Keratinocyte (primary cell): ENCODE measurements at regions not wholly inside any gene's neighbourhood (a gene's known extent, or its start where the extent isn't known, plus 50 kb on each side); places are given as distances from the start of the nearest gene placed in this dataset.

Source experiments
- DNase-seq: peaks from one replicate; pipeline ENCODE4 v3.0.0-alpha.2; 2011; ENCODE audit warnings: low read depth, missing footprints, low spot score
- FAIRE-seq: peaks from 2 replicates; lab custom pipeline; 2011; peaks lifted over from hg19 to GRCh38; lab: Jason Lieb, UNC
- H2AFZ ChIP-seq: 2 replicates; pipeline ENCODE4 v1.6.0; 2012; ENCODE audit warnings: low read length, control low read depth, inconsistent platforms; ENCODE audit not compliant: control insufficient read depth
- H3K27ac ChIP-seq: 2 replicates; pipeline ENCODE4 v1.5.1; 2011; ENCODE audit warnings: low read length; ENCODE audit not compliant: control insufficient read depth, insufficient read depth
- H3K27me3 ChIP-seq: 3 replicates; pipeline ENCODE4 v1.6.0; 2011; ENCODE audit warnings: low read length; ENCODE audit not compliant: control insufficient read depth, insufficient read depth; ENCODE audit errors: extremely low read depth
- H3K36me3 ChIP-seq, 2 experiments: 2 replicates in 1 of 2; 3 replicates in 1 of 2; pipeline ENCODE4 v1.5.1; 2011; ENCODE audit warnings: low read length in 2 of 2, mild to moderate bottlenecking in 1 of 2; ENCODE audit not compliant: control insufficient read depth in 2 of 2, insufficient read depth in 2 of 2; ENCODE audit errors: extremely low read depth in 1 of 2
- H3K4me1 ChIP-seq: 3 replicates; pipeline ENCODE4 v1.5.1; 2011; ENCODE audit warnings: low read length; ENCODE audit not compliant: control insufficient read depth, insufficient read depth; ENCODE audit errors: extremely low read depth
- H3K4me2 ChIP-seq: 3 replicates; pipeline ENCODE4 v1.6.0; 2011; ENCODE audit warnings: low read depth, low read length; ENCODE audit not compliant: control insufficient read depth, insufficient read depth; ENCODE audit errors: extremely low read depth
- H3K4me3 ChIP-seq, 3 experiments: fragments of 200-600 bp in 1 of 3; sonication (generic) in 1 of 3; 2 replicates in 2 of 3; 3 replicates in 1 of 3; pipeline ENCODE4 v1.5.1; 2011 to 2016; ENCODE audit warnings: low read length in 3 of 3, mild to moderate bottlenecking in 3 of 3, control low read depth in 2 of 3, inconsistent platforms in 1 of 3, low read depth in 1 of 3, mixed read lengths in 1 of 3, mixed run types in 1 of 3, moderate library complexity in 1 of 3; ENCODE audit not compliant: control insufficient read depth in 2 of 3, insufficient read depth in 2 of 3; ENCODE audit errors: extremely low read depth in 1 of 3
- H3K79me2 ChIP-seq: 2 replicates; pipeline ENCODE4 v1.6.0; 2012; ENCODE audit warnings: low read length; ENCODE audit not compliant: control insufficient read depth, insufficient read depth
- H3K9ac ChIP-seq: 3 replicates; pipeline ENCODE4 v1.6.0; 2011; ENCODE audit warnings: low read length; ENCODE audit not compliant: control insufficient read depth, insufficient read depth; ENCODE audit errors: extremely low read depth
- H3K9me1 ChIP-seq: 3 replicates; pipeline ENCODE4 v1.6.0; 2011; ENCODE audit warnings: low read length; ENCODE audit not compliant: control insufficient read depth, insufficient read depth; ENCODE audit errors: extremely low read depth
- H3K9me3 ChIP-seq: 2 replicates; pipeline ENCODE4 v1.5.1; 2012; ENCODE audit warnings: low read depth, low read length; ENCODE audit not compliant: control insufficient read depth
- H4K20me1 ChIP-seq: 3 replicates; pipeline ENCODE4 v1.6.0; 2011; ENCODE audit warnings: low read length; ENCODE audit not compliant: control insufficient read depth, insufficient read depth; ENCODE audit errors: extremely low read depth
- EZH2 ChIP-seq: IDR thresholded peaks from one replicate; pipeline ENCODE4 v1.6.1; 2012; ENCODE audit warnings: inconsistent platforms, mild to moderate bottlenecking, low read length, moderate library complexity
- dilution Hi-C: fragments of 300-500 bp; cut with MboI; formaldehyde crosslinking; loops from one replicate; pipeline ENCODE4 v1.7.0; 2020; ENCODE audit warnings: low sequenced_read_pairs; ENCODE audit not compliant: extremely low pct_ligation_motif_present
- TF ChIP-seq, protein P1 (sequence below), 3 experiments: IDR thresholded peaks in 1 of 3; conservative IDR thresholded peaks in 1 of 3; optimal IDR thresholded peaks in 1 of 3; 2 replicates in 2 of 3; 3 replicates in 1 of 3; pipeline versions ENCODE3 to v1.5.1; 2011; ENCODE audit warnings: low read length in 3 of 3, mild to moderate bottlenecking in 3 of 3, moderate library complexity in 2 of 3, control low read depth in 1 of 3, inconsistent platforms in 1 of 3; ENCODE audit not compliant: insufficient read depth in 2 of 3; ENCODE audit errors: extremely low read depth in 1 of 3

- Histone ChIP-seq H3K4me1 (no peaks in the 10 kb centered on the region), H3K9me1 (no peaks in the 10 kb centered on the region), H2AFZ (no peak overlapping the region), H3K4me2 (no peak overlapping the region), H3K79me2 (no peaks in the 10 kb centered on the region), H3K9ac (no peak overlapping the region), H3K9me3 (no peaks in the 10 kb centered on the region), H3K27me3 (no peaks in the 10 kb centered on the region), H3K27ac (no peak overlapping the region), H4K20me1 (no peaks in the 10 kb centered on the region), H3K36me3 (no peaks in the 10 kb centered on the region), H3K4me3 (no peak overlapping the region)
- no peak for FAIRE-seq
- DNase-seq, result no peak
- TF ChIP-seq EZH2, result no peak
- TF ChIP-seq, protein P1, sequence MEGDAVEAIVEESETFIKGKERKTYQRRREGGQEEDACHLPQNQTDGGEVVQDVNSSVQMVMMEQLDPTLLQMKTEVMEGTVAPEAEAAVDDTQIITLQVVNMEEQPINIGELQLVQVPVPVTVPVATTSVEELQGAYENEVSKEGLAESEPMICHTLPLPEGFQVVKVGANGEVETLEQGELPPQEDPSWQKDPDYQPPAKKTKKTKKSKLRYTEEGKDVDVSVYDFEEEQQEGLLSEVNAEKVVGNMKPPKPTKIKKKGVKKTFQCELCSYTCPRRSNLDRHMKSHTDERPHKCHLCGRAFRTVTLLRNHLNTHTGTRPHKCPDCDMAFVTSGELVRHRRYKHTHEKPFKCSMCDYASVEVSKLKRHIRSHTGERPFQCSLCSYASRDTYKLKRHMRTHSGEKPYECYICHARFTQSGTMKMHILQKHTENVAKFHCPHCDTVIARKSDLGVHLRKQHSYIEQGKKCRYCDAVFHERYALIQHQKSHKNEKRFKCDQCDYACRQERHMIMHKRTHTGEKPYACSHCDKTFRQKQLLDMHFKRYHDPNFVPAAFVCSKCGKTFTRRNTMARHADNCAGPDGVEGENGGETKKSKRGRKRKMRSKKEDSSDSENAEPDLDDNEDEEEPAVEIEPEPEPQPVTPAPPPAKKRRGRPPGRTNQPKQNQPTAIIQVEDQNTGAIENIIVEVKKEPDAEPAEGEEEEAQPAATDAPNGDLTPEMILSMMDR (optimal IDR thresholded peaks at IDR 0.05 in 1 of 3, IDR thresholded peaks at IDR 0.05 in 1 of 3, conservative IDR thresholded peaks at IDR 0.05 in 1 of 3; ENCODE audit: extremely low read depth in 1 of 3, insufficient read depth in 2 of 3, low read length in 3 of 3), result no peak
- dilution Hi-C loops, result no loop called here
Observed at GRCh38 chrX:68983004-68983857, 154.4 kb downstream of the EFNB1 start.

GRCh38 chrX:68982476-68982875, 153.7 kb downstream of the EFNB1 start:
- H3K36me3 ChIP-seq, result no peaks in the 10 kb centered on the region
- H3K4me3 ChIP-seq, result no peak overlapping the region
- no peaks in the 10 kb centered on the region for H3K9me1 ChIP-seq
- no peak overlapping the region for H3K4me2 ChIP-seq
- FAIRE-seq (no peak), DNase-seq (no peak)
- no peaks in the 10 kb centered on the region for H3K79me2 ChIP-seq
- no peaks in the 10 kb centered on the region for H3K27me3 ChIP-seq
- no peak for TF ChIP-seq EZH2
- TF ChIP-seq, protein P1 (optimal IDR thresholded peaks at IDR 0.05 in 1 of 3, IDR thresholded peaks at IDR 0.05 in 1 of 3, conservative IDR thresholded peaks at IDR 0.05 in 1 of 3; ENCODE audit: extremely low read depth in 1 of 3, insufficient read depth in 2 of 3, low read length in 3 of 3), result no peak
- H3K9me3 ChIP-seq, result no peaks in the 10 kb centered on the region
- H4K20me1 ChIP-seq, result no peaks in the 10 kb centered on the region
- no peak overlapping the region for H3K27ac ChIP-seq
- H3K4me1 ChIP-seq, result no peaks in the 10 kb centered on the region
- no peak overlapping the region for H2AFZ ChIP-seq
- no peak overlapping the region for H3K9ac ChIP-seq
- dilution Hi-C loops, result no loop called here
